DMS 273 (cell line): ENCODE measurements at regions not wholly inside any gene's neighbourhood (a gene's known extent, or its start where the extent isn't known, plus 50 kb on each side); places are given as distances from the start of the nearest gene placed in this dataset.
"Not testable (repeated sequence)": the region's sequence is repeated elsewhere in the genome, so short reads cannot be mapped to it uniquely, and the experiment has no call there.

Experiments
- DNase-seq: peaks from one replicate; lab custom pipeline; 2025; ENCODE audit not compliant: unreplicated experiment; lab: John Stamatoyannopoulos, UW

- DNase-seq: no peak
Measured at GRCh38 chr6:50899306-50899870, 80.7 kb downstream of the TFAP2B start.

- DNase-seq: no peak
Measured at GRCh38 chr6:50902260-50902659, 83.6 kb downstream of the TFAP2B start.

- no peak for DNase-seq
Measured at GRCh38 chr6:50905297-50905696, 86.6 kb downstream of the TFAP2B start.

GRCh38 chr6:50907565-50907964 lies 88.9 kb downstream of the TFAP2B start:
- no peak for DNase-seq

GRCh38 chr6:50913105-50913770 lies 94.6 kb downstream of the TFAP2B start:
- no peak for DNase-seq

GRCh38 chr6:50921378-50921777 lies 102.7 kb downstream of the TFAP2B start:
- not testable (repeated sequence) for DNase-seq

- DNase-seq: no peak
Measured at GRCh38 chr6:50921968-50922367, 103.3 kb downstream of the TFAP2B start.

GRCh38 chr6:50922579-50923525 lies 104.2 kb downstream of the TFAP2B start:
- no peak for DNase-seq

- DNase-seq: no peak
Measured at GRCh38 chr6:50924758-50925157, 106.1 kb downstream of the TFAP2B start.

GRCh38 chr6:50925548-50925947 lies 106.9 kb downstream of the TFAP2B start:
- no peak for DNase-seq

GRCh38 chr6:50925981-50926380 lies 107.3 kb downstream of the TFAP2B start:
- no peak for DNase-seq

GRCh38 chr6:50927800-50928199 lies 109.1 kb downstream of the TFAP2B start:
- DNase-seq: no peak

- DNase-seq: no peak
Measured at GRCh38 chr6:50929323-50929722, 110.7 kb downstream of the TFAP2B start.

GRCh38 chr6:50935442-50935841 lies 116.8 kb downstream of the TFAP2B start:
- DNase-seq: no peak

- DNase-seq: no peak
Measured at GRCh38 chr6:50936277-50936681, 117.6 kb downstream of the TFAP2B start.

- DNase-seq: no peak
Measured at GRCh38 chr6:50939931-50940330, 121.3 kb downstream of the TFAP2B start.

- no peak for DNase-seq
Measured at GRCh38 chr6:50945789-50946188, 127.1 kb downstream of the TFAP2B start.

- DNase-seq: no peak
Measured at GRCh38 chr6:50952092-50952907, 133.6 kb downstream of the TFAP2B start.

GRCh38 chr6:50956014-50956413 lies 137.3 kb downstream of the TFAP2B start:
- no peak for DNase-seq

- DNase-seq: no peak
Measured at GRCh38 chr6:50958148-50958697, 139.6 kb downstream of the TFAP2B start.
